COLO668 (cell line): ENCODE measurements at regions not wholly inside any gene's neighbourhood (a gene's known extent, or its start where the extent isn't known, plus 50 kb on each side); places are given as distances from the start of the nearest gene placed in this dataset.

ENCODE experiments used
- DNase-seq: peaks from one replicate; lab custom pipeline; 2025; ENCODE audit not compliant: unreplicated experiment; lab: John Stamatoyannopoulos, UW

DNA sequence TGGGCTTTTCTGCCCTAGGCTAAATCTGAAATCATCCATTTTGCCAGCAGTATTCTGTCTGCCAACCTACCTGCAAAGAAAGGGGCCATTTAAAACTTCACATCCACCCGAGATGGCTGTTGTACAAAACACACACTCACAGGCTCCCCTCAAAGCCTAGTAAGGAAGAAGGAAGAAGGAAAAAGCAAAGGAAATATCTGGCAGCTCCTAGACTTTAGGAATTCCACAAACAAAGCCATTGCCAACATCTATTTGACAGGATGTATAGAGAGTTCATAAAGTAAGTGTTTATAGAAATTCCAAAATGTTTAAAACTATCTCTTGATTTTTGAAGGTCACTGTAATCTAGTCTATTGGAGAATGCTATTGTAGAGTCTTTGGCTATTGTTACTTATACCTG lies 91.9 kb upstream of the THBS1 start:
- no peak for DNase-seq

DNA sequence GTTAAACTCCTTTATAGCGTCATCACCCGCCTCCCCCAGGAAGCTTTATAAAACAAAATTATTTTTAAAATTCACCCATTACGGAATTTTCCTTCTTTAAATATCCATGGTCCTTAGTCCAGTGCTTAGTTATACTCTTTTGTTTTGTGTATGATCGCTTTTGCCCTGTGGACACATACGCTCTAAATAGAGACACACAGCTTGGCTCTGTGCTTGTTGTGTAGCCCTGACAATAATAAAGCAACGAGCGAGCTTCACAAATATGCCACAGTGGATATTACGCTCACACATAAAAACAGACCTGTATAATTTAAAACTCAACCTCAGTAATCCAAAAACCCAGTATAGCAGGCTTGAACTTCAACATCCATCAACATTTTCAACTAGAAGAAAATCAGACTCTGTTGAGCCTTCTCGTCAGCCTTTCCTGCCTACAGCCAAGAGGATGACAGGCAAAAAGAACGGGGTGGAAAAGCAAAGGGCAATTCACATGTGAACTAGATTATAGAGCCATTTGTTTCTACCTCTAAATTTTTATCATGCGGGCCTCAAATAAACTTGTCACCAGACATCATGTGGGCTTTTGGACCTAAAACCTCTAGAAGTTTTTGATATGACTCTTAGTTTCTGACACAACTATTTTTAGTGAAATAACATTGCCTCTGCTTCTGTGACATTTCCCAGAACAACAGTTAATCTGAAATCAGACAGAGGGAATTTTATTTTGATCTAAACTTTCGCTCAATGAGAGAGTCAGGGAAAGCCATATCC lies 89.6 kb upstream of the THBS1 start:
- no peak for DNase-seq

DNA sequence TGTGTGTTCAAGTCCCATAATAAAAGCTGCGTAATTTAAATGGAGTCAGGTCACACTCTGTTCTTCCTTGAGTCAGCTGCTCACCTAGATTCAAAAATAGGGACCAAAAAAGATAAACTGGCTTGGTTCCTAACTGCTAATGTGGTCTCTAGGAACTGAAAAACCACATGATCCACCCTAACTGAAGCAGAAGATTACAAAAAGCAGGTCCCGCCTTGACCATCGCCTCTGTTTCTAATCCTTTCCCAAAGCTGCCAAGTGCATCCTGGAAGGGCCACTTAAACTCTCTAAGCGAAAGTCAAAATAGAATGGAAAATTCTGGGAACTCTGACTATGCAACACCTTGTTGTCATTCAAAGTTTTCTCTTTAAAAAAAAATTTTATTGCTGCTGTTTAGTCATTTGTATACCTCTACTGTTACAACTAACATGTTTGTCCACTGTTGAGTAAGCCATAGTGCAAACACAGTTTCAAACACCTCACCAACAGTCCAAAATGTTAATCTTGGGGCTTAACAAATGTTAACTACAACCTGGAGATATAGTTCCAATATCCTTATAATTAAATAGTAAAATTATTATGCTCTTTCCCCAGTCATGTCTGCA lies 88.9 kb upstream of the THBS1 start:
- no peak for DNase-seq

DNA sequence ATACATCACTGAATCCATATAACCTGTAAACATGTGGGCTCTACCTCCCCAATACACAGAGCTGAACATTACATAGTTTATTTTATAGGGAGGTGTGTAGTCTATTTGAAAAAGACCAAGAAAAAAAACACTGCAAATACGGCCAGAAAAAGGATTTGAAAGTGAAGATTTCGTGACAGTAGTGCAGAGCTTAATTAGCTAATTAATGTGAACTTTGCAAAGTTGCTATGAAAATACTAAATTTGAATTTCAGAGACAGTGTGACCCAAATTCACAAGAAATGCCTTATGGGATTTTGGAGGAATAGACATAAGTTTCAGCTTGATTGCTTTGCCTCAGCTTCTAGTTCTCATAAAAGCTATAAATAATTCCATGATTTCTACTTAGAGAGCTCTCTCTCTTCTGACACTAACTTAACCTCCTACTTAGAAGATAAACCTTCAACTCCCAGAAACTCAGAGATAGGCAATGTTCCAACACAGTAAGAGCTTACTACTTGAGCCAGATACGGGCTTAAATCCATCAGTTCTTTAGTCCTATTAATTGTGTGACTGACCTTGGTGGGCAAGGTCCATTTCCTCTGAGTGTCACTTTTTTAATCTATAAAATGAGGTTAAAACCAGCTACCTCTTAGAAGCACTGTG lies 87.3 kb upstream of the THBS1 start:
- DNase-seq = no peak

DNA sequence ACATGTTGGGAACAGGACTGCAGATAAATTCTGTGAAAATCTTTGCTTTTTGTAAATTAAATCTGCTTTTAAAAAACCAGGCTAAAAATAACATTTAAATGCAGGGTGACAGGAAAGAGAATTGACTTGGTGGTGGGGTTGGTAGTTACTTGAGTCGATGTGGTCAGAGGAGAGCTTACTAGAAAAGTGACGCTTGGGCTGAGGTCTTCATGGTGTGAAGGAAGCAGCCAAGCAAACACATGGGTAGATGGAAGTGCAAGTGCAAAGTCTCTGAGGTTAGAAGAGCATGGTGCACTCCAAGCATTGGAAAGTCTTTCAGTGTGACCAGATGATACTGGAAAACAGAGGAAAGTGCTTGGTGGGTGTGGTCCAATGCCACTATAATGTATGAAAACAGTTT lies 86.4 kb upstream of the THBS1 start:
- DNase-seq = no peak

DNA sequence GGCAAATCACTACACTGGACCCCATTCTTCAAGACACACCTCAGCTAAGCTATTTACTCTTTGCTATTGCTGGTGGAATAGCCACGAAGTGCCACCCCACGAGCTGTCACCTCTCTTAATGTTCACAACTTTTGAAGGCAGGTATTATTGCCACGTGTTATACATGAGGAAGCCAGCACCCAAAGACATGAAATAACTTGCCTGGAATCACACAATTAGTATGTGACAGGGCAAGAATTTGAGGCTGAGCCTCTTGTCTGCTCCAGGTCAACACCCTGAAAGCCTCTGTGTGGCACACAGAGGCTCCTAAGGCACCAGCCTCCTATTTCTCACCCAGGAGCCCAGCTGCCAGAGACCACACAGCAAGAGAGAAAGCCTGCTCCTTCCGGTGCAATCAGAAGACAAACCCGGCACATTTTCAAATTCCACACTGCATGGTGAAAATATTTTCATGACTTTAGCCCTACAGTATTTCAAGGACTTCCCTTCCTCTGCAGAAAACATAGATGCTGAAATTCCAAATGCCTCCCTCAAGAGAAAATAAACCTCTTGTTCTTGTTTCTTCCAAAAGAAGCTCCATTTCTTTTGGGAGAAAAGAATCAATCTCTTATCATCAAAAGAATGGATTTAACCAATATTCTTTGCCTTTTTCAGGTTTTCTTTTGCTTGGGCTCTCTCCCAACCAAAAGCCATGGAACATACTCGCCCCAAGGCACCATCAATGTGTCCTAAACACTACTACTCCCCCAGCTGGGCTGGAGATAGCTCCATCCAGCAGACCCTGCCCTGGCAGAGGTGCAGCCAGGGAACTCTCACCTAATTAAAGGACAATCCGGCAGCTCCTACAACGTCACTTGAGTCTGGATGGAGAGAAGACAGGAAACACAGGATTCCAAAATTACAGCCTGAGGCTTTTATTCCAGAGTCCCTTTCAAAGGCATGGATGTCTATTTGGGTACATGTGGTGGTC lies 84.7 kb upstream of the THBS1 start:
- no peak for DNase-seq

DNA sequence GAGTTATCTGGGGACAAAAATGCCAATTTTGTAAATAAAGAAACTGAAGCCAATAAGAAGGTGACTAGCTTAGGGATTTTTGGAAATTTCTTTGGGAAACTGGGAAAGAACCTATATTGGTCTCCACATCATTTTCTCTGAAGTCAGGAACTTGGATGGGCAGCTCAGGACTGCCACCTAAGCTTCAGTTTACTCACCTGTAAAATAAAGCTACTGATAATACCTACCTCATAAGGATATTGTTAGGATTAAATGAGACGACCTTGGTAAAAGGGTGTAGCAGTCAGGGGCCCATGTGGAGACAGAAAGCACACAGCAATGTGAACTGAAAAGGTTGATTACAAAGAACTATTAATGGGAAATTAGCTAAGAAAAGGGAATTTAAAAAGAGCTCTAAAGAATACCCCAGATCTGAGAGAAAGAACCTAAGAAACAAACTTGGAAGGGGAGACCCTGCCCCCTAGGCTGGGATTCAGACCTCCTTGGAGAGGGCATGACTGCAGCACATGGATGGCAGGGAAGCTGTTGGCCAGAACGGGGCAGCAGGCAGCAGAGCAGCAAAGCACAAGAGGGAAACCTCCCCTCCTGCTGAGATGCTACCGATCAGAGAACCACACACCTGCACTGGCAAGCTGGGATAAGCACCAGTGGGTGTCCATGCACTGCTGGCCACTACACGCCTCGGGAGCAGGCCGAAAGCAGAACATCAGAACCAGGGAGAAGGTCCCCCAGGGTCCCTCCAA lies 83.7 kb upstream of the THBS1 start:
- DNase-seq = no peak

DNA sequence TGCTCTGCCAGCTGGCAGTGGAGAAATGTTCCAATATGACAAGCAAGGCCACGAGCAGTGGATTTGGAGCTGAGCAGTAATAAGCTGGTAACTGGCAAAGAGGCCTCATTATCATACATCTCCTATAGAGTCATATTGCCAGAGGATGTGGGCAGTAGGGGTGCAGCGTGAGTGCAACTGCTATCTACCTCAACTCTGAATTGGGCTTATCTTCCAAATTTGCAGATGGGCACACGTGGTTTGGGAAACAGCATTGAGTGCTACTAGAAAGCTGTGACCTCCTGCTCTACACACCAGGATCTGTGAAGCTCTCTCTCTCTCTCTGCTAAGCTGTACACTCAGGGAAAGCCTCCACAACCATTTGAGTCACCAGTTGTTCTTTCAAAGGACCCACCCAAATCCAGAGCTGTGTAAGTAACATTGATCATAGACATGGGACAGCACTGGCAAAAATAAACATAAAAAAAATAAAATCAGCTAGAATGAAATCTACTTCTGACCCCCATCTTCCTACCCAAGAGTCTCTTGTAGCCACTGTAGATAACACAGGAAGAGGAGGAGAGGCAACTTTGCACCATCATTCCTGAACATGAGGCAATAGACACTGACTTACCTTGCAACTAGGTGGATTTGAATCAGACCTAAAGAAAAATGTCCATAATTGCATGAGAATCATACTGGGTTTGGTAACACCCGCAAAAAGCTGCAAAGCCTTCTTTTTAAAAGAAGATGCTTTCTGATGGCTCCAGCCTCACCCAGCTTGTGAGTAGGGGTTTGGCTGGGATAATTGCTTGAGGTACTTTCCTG lies 82.9 kb upstream of the THBS1 start:
- DNase-seq = no peak

DNA sequence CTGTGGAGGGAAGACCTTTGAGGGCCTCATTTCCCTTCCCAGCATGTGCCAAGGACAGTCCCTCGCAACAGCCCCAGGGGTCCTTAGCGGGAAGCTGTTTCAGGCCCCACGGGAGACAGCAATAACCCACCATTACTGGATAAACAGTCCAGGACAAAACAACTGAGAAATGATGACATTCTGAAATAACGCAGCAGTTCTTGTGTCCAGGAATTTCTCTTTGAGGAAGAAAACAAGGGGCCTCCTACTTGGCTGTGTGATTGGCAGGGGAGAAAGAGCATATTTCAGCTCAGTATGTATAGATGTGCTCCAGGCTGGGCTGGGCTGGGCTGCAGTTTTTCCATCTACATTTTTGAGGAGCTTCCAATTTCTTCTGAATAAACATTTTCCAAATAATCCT lies 82.2 kb upstream of the THBS1 start:
- DNase-seq = no peak

DNA sequence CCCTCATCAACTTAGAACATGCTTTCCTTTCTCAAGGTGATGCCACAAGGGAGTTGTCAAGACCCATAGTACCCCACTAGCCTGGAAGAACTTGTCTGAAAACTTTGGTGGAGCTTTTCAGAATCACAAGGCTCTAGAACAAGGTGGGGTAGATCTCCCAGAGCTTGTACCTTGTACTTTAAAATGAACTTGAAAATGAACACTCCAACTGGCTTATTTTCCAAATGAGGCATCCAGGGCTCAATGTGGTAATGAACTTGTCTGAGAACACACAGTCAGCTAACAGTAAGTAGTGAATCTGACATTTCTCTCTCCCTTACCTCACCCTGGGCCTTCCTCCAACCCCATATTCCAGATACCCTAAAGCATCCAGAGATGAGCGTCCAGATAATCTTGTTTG lies 81.8 kb upstream of the THBS1 start:
- no peak for DNase-seq

DNA sequence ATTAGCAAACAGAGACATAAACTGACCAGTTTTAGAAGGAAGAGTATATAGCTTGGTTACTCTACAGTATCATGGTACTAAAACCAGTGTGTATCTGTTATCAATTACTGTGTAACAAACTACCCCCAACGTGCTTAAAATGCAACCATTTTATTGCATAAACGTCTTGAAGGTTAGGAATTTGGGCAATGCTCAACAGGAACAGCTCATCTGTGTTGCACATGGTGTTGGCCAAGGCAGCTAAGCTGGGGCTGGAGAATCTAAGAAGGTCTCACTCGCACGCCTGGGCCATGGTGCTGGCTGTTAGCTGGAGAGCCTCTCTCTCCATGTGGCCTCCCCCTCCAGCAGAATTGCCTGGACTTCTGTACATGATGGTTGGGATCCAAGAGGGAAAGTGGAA lies 81.2 kb upstream of the THBS1 start:
- DNase-seq = no peak

DNA sequence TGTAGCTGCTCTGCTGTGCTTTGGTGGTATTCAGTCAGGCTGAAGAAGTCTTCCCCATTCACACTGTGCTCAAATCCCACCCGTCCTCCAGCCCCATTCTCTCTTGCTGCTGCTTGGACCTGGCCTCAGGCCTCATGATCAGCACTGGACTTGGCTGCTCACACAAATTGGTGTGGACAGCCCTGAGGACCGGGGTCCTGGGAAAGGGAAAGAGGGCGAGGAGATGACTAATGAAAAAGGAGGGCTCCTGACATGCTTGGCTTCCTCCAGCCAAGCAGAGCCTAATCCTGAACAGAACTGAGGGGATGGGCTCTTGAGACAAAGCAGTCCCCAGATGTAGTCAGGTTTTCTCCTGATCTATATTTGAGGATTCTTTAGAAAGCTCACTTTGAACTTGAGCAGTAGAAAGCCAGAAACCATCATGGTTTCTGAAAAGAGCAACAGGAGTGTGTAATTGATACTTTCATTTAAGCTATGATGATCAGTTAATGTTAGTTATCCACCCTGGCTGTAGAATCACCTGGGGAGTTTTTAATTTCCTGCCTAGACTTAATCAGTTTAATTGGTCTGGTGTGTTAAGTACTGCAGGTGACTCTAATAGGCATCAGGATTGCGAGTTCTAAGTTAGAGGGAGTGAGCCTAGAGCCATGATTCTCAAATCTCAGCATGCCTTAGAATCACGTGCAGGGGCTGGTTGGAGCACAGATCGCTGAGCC lies 79.4 kb upstream of the THBS1 start:
- DNase-seq = no peak

DNA sequence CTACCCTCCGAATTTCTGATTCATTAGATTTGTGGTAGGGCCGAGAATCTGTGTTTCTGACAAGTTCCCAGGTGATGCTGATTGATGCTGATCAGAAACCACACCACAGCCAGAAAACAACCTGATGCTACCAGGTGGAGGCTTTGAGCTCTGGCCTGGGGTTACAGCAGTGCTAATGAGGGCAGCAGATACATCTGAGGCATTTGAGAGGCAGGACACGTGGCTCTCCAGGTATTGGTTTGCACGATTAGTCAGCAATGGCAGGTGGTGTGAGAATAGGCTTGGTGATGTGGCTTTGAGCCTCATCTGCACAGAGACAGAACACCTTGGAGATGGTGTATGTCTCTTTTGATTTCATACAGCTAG lies 78.8 kb upstream of the THBS1 start:
- peak; percentile 45 for DNase-seq

DNA sequence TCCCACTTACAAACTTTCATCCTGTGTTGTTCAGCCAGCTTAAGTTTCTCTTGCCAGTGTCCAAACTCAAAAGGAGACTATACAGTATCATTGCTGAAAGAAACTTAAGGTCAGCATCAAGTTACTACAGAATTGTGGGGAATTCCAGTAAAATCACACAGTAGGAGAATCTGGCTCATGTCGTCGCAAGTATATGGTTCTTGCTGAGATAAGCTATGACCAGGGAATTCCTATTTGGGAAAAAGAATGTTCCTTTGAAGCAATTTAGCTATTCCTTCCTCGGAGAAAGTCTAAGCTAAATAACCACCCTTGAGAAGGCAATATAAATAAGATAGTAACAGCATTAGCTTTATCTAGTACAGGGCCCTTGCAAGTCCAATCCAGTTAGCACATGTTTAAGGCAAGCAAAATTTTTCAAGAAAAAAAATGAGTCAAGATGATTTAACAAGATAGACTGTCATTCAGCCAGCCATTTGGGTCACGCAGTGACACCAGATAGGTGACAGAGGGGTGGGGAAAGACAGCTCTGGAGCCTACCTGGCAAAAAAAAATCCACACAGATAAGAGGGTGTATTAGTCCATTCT lies 78.2 kb upstream of the THBS1 start:
- DNase-seq = no peak

DNA sequence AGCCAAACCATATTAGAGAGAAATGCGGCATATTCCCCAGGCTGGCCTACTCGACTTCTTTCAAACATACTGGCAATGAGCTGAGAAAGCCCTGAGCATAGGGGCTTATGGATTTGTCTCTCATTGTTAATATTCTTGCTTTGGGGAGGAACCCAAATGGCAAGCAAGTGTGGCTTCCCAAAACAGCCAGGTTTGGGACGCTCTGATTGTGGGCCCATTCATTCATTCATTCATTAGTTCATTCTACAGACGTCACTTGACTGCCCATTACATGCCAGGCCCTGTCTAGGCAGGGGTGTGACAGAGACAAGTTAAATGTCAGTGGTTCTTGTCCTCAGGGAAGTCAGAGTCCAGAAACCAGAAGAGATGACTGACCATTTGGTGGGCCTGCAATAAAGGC lies 77.4 kb upstream of the THBS1 start:
- no peak for DNase-seq

DNA sequence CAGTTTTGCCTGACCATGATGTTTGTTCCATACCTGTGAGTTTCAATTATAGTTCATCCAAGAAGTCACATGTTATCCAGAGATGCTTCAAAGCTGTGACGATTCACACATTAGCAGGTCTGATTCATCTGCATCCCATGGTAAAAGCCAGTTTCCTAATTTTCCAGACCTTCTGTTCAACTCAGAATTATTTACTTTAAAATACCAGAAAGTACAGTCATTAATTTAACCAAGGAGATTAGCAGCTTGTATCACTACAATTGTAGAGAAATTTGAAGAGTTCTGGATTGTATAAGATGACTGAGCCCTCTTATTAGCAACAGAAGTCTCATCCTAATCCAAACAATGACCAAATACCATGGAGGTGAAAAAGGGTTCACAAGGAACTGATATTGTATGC lies 76.1 kb upstream of the THBS1 start:
- no peak for DNase-seq

DNA sequence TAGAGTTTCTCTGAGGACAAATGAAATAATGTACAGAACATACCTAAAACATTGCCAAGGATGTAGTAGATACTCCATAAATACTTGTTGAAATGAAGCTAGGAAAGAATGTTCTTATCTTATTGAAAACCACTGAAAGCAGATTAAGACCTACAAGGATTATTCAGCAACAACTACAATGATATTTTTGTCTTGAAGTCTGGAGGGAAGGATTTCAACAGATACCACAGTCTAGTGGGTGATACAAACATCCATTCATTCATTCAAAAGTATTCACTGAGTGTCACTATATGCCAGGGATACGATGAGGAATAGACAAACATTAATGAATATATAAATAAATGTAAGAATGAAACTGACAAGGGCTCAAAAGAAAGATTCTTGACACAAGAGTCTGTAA lies 74.7 kb upstream of the THBS1 start:
- DNase-seq = no peak

DNA sequence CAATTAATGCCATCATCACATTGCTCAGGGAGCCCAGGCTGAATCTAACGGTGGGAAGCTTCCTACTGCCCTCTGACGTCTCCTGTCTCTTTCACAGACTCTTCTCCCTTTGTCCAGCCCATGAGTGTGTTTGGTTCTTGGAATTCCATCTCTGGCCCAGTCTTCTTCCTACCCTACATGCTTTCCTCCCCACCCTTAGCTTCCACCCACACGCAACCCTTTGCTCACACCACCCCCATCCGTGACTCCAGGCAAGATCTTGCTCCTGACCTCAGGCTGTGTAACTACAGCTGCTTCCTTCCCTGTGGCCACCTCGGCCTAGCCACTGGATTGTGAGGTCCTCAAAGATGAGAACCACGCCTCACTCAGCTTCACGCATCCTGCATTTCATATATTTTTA lies 72.3 kb upstream of the THBS1 start:
- DNase-seq = no peak
